ENCODE measurements at regions not wholly inside any gene's neighbourhood (a gene's known extent, or its start where the extent isn't known, plus 50 kb on each side); places are given as distances from the start of the nearest gene placed in this dataset.
A peak's percentile ranks its signal among the peaks of the same experiment; 100 is the strongest.

DNA sequence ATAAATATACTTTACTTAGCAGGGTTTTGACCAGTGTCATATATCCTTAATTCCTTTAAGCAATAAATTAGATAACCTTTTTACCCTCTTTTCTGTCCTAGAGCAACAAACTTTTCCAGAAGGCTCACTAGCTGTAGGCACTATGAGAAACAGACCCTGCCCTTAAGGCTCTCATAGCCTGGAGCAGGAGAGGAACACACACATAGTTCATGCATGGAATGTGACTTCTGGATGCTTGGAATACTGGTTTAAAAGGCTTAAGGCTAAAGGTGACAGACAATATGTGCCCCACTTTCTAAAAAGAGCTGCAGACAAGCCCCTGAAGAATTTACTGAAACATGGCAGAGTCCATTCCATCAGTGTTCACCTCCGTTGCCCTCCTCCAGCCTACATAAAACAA is 237.2 kb downstream of the TTC8 start:
- peak; percentile 77 for DNase-seq (ENCODE audit: low read depth, low spot score)

DNA sequence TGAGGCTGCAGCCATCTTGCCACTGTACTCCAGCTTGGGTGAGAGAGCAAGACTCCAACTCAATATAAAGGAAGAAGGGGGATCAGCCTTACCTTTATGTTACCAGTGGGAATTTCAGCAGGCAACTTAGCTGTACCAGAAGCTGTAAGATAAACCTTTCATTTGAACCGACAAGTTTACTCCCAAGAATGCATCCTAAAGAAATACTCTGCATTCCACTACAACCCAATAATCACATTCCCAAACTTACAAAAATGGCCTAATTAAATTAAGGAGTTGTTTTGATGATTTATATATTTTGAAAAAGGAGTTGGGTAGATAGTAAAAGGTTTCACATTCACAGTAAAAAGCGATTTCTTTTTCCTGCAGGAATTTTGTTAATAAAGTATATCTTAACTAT is 241.4 kb downstream of the TTC8 start:
- DNase-seq (ENCODE audit: low read depth, low spot score): no peak

DNA sequence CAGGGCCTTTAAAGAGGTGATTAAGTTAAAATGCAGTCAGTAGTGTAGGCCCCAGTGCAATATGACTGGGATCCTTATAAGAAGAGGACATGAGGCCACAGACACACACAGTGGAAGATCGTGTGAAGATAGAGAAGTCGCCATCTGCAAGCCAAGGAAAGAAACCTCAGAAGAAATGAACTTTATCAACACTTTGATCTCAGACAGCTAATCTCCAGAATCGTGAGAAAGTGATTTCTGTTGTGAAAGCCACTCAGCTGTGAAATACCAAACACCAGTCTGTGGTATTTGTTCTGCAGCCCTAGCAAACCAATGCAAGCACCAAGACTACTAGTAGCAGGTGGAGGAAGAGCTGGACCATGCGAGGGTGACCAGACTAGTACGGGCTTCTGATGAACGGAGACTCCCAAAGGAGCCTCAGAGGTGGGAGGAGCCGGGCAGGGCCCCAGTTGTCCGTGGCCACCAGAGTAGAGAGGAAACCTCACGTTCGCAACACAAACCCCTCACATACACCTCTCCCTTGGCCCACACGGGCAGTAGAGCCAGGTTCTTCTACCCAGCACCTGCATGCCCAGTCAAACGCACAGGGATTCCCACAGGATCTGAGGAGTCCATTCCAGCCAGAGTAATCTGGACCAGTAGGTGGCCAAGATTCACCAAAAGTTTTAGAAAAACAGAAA is 243.0 kb downstream of the TTC8 start:
- peak; percentile 14 for DNase-seq (ENCODE audit: low read depth, low spot score)

GRCh38 chr14:89078021-89078795 is 253.8 kb downstream of the TTC8 start:
- DNase-seq (ENCODE audit: low read depth, low spot score): peak; percentile 5

GRCh38 chr14:89085231-89085731 is 260.8 kb downstream of the TTC8 start:
- DNase-seq (ENCODE audit: low read depth, low spot score): no peak

DNA sequence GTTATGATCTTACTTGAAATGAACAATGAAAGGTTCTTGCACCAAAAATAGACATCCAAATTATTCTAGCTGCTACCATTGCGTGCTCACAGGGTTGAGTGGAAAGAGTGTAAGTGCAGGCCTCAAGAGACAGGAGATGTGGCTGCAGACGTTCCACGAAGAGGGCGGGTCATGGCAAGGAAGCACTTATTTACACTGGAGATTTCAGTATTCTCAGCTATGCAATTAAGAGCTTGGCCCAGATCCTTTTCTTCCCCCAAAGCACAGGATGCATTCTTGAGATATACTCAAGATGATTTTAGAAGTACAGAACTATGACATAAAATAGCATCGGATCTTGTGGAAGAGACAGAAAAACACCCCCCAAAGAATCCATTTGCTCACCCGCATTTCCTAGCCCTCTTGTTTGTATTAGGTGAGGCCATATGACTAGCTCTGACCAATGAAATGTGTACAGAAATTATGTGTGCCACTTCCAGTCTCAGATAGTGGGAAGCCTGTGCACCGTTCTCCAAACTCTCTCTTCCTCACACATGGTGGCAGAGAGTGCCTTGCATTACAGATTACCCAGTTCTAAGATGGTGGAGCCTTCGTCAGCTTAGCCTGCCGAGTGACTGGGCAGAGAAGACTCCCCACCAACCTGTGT is 261.4 kb downstream of the TTC8 start:
- no peak for DNase-seq (ENCODE audit: low read depth, low spot score)

DNA sequence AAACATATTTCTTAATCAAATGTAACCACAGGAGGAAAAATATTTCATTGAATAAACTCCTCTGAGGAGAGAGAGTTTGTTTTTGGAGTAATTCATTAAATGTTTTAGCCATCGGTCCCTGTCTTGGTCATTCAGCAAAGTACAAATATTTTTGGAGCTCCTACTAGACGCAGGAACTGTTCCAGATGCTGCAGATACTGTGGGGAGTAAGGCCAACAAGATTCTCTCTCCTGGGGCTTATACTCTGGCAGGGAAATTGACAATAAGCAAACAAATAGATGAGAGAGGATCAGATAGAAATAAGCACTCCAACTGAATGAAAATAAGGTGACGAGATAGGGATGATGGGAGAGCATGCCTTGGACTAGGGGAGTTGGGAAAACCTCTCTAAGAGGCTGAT is 264.1 kb downstream of the TTC8 start:
- no peak for DNase-seq (ENCODE audit: low read depth, low spot score)

GRCh38 chr14:89089330-89089729 is 264.9 kb downstream of the TTC8 start:
- no peak for DNase-seq (ENCODE audit: low read depth, low spot score)

DNA sequence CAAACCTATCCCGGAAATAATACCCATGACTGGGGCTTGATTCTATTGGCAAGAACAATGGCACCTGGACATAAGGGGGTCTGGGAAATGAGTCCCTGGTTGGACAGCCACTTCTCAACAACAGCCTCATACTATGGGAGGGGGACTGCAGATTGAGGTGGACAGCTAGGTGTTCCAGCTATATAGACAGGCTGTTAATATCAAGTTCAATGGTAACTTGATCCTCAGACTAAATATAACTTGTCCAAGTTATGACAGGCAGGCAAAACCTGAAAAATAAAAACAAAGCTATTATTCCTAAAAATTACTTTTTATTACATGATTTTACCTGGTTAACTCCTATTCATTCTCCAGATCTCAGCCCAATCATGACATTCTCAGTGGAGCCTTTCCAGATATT is 267.3 kb downstream of the TTC8 start:
- DNase-seq (ENCODE audit: low read depth, low spot score): no peak

- DNase-seq (ENCODE audit: low read depth, low spot score): no peak
Observed at GRCh38 chr14:89093083-89093730, 268.8 kb downstream of the TTC8 start.

GRCh38 chr14:89095036-89095435 is 270.6 kb downstream of the TTC8 start:
- DNase-seq (ENCODE audit: low read depth, low spot score): no peak

DNA sequence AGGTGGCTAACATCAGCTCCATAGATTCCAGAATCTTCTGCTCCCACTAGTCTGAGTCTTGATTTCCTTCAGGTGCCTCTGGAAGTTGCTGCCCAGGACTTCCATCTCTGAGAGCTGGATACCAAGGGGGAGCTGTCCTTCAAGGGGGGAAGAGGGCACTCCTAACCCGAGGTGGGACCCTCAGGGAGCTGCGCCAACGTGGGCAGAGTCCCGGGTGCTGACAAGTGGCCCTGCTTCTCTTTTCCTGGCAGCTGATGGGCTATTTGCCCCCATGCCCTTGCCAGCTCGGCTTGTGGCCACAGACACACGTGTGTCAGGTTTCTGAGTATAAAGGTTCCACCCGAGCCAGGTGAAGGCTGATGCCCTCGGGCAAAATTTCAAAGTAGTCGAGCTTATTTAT is 272.5 kb downstream of the TTC8 start:
- no peak for DNase-seq (ENCODE audit: low read depth, low spot score)

- DNase-seq (ENCODE audit: low read depth, low spot score): no peak
Observed at GRCh38 chr14:89098254-89098653, 273.8 kb downstream of the TTC8 start.

DNA sequence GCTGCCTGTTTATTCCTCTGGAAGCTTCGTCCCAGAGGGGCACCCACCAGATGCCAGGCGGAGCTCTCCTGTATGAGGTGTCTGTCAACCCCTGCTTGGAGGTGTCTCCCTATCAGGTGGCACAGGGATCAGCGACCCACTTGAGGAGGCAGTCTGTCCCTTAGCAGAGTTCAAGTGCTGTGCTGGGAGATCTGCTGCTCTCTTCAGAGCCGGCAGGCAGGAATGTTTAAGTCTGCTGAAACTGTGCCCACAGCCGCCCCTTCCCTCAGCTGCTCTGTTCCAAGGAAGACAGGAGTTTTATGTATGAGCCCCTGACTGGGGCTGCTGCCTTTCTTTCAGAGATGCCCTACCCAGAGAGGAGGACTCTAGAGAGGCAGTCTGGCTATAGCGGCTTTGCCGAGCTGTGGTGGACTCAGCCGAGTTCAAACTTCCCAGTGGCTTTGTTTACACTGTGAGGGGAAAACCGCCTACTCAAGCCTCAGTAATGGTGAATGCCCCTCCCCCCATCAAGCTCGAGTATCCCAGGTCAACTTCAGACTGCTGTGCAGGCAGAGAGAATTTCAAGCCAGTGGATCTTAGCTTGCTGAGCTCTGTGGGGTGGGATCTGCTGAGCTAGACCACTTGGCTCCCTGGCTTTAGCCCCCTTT is 279.8 kb downstream of the TTC8 start:
- DNase-seq (ENCODE audit: low read depth, low spot score): peak; percentile 15

GRCh38 chr14:89104861-89105260 is 280.4 kb downstream of the TTC8 start:
- peak; percentile 17 for DNase-seq (ENCODE audit: low read depth, low spot score)
